RWPE2 (cell line): ENCODE measurements at regions not wholly inside any gene's neighbourhood (a gene's known extent, or its start where the extent isn't known, plus 50 kb on each side); places are given as distances from the start of the nearest gene placed in this dataset.

Experiments used
- ATAC-seq: fragments of 200-7000 bp; cut with Tn5 transposase; 3 replicates; pipeline ENCODE4 v1.9.1; 2021; ENCODE audit warnings: low read depth
- DNase-seq: peaks from one replicate; pipeline ENCODE4 v3.0.0-alpha.2; 2020; ENCODE audit warnings: low spot score
- H3K27ac ChIP-seq: fragments of 450-650 bp; 2 replicates; pipeline ENCODE4 v1.5.1; 2017; ENCODE audit warnings: mild to moderate bottlenecking; ENCODE audit not compliant: poor library complexity, severe bottlenecking
- H3K27me3 ChIP-seq: fragments of 250-450 bp; sonication (Bioruptor Pico); 2 replicates; pipeline ENCODE4 v1.5.1; 2021; ENCODE audit warnings: mild to moderate bottlenecking, moderate library complexity; ENCODE audit not compliant: insufficient read depth, poor library complexity, severe bottlenecking
- H3K36me3 ChIP-seq: fragments of 250-450 bp; sonication (Bioruptor Pico); 2 replicates; pipeline ENCODE4 v1.5.1; 2020; ENCODE audit warnings: low read depth, mild to moderate bottlenecking, moderate library complexity
- H3K4me1 ChIP-seq: fragments of 250-450 bp; sonication (Bioruptor Pico); 2 replicates; pipeline ENCODE4 v1.5.1; 2021; ENCODE audit warnings: mild to moderate bottlenecking, moderate library complexity; ENCODE audit not compliant: insufficient read depth, poor library complexity, severe bottlenecking
- H3K4me3 ChIP-seq: fragments of 250-450 bp; sonication (Bioruptor Pico); 2 replicates; pipeline ENCODE4 v1.5.1; 2021; ENCODE audit warnings: mild to moderate bottlenecking, moderate library complexity; ENCODE audit not compliant: severe bottlenecking
- H3K9me3 ChIP-seq: fragments of 250-450 bp; sonication (Bioruptor Pico); 2 replicates; pipeline ENCODE4 v1.5.1; 2021; ENCODE audit warnings: mild to moderate bottlenecking, moderate library complexity; ENCODE audit not compliant: severe bottlenecking
- CTCF ChIP-seq: fragments of 450-650 bp; IDR thresholded peaks from one replicate; pipeline ENCODE4 v1.5.1; 2017; ENCODE audit warnings: mild to moderate bottlenecking, moderate library complexity; ENCODE audit not compliant: poor library complexity, severe bottlenecking

DNA sequence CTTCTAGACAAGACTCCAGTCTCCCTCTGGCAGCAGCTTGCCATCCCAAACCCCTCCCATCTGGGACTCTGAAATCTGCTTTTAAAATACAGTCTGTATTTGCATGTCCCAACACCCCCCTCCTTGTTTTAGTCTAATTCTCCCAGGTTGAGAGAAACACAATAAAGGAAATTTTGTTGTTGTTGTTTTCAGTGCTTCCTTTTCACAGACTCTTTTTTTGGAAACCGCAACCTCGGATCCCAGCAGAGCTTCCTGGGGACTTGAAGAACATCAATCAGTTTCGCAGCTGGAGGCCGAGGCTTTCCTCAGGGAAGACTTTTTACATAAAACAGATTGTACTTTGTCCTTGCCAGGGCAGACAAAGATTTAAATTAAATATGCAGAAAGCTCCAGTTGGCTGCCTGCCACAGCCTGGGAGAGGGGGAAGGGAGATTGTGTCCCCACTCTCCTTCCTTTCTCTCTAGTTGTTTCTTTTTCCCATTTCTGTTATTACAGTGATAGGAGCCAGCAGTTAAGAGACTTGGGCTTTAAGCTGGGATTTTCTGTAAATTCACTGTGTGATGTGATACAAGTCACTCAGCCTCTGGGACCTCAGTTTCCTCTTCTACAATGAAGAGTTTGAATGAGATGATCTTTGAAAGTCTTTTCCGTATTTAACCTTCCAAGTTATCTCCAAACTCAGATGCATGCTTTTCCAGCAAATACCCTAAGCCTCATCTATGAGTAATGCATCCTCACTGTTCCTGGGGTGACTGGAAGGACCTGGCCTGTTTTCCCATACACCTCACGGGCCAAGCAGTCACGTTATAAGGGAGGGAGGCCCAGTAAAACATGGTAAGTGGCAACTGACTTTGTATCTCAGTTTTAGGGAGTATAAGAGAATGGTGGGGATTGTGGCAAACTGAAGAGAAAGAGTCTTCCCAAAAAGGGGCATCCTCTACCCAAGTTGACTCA is 192.3 kb downstream of the REEP3 start:
- TF ChIP-seq CTCF, result no peak
- Histone ChIP-seq H3K9me3 (no peaks in the 10 kb centered on the region), H3K27ac (peak overlapping the region; percentile 76), H3K4me1 (peaks cover 29% of the 10 kb centered on the region), H3K4me3 (no peak overlapping the region), H3K36me3 (no peaks in the 10 kb centered on the region), H3K27me3 (no peaks in the 10 kb centered on the region)
- DNase-seq (no peak), ATAC-seq (no peak)

DNA sequence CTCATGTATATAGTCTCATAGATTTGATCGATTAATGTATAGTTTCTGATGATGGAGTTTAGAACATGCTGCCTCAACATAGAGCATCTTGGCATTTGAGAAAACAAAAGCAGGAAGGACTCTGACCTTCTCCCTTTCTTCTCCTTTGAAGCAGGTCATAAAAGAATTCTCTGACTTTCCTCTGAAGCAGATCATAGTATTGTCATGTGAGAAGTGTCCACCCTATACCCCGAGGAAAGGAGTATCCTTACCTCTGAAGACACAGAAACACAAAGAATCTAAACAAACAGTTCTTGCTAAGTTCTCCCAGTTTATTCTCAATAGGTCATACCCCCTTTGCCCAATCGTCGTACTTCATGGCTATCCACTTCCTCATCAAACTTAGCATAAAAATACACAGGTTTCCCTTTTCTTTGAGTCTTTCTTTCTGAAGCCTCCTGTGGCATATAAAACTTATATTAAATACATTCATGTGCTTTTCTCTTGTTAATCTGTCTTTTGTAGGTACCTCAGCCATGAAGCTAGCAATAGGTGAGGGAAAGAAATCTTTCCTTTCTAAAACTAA is 194.9 kb downstream of the REEP3 start:
- DNase-seq (no peak), ATAC-seq (no peak)
- H3K9me3 ChIP-seq, result no peaks in the 10 kb centered on the region
- no peaks in the 10 kb centered on the region for H3K36me3 ChIP-seq
- no peak for TF ChIP-seq CTCF
- no peak overlapping the region for H3K27ac ChIP-seq
- no peak overlapping the region for H3K4me3 ChIP-seq
- H3K27me3 ChIP-seq, result no peaks in the 10 kb centered on the region
- peaks cover 35% of the 10 kb centered on the region for H3K4me1 ChIP-seq

- Histone ChIP-seq H3K27ac (no peak overlapping the region), H3K4me3 (no peak overlapping the region), H3K4me1 (peaks cover 24% of the 10 kb centered on the region), H3K36me3 (no peaks in the 10 kb centered on the region), H3K27me3 (no peaks in the 10 kb centered on the region), H3K9me3 (no peaks in the 10 kb centered on the region)
- TF ChIP-seq CTCF, result no peak
- no peak for ATAC-seq
- no peak for DNase-seq
Observed at GRCh38 chr10:63717027-63717715, 196.0 kb downstream of the REEP3 start.

DNA sequence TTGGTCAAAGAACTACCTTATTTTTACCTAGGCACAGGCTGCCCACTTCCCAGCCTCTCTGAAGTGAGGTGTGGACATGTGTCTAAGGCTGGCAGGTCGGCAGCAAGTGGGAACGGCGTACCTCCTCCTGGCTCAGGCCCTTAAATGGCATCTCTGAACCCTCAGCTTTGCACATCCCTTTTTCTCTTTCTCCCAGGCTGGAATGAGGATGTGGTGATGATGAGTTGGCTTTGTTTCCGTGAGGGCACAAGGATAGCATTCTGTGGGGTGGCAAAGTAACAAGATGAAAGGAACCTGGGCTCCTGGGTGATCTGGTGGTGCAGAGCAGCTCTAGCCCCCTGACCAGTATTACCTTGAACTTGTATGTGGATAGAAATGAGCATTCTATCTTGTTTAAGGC is 196.8 kb downstream of the REEP3 start:
- Histone ChIP-seq H3K27ac (no peak overlapping the region), H3K4me3 (no peak overlapping the region), H3K36me3 (no peaks in the 10 kb centered on the region), H3K4me1 (peaks cover 18% of the 10 kb centered on the region), H3K27me3 (no peaks in the 10 kb centered on the region), H3K9me3 (no peaks in the 10 kb centered on the region)
- peak; percentile 30; the same call in 1 of the 3 replicates for ATAC-seq
- no peak for DNase-seq
- no peak for TF ChIP-seq CTCF
